ENCODE measurements at regions not wholly inside any gene's neighbourhood (a gene's known extent, or its start where the extent isn't known, plus 50 kb on each side); places are given as distances from the start of the nearest gene placed in this dataset.

- Histone ChIP-seq H3K4me1 (ENCODE audit: control insufficient read depth, insufficient read depth, low read length) (no peaks in the 10 kb centered on the region), H3K4me3 (ENCODE audit: insufficient read depth, low read depth, low read length) (no peak overlapping the region), H3K27ac (ENCODE audit: insufficient read depth, low read depth, low read length, poor library complexity, severe bottlenecking) (no peak overlapping the region), H3K27me3 (ENCODE audit: control insufficient read depth, insufficient read depth, low read length, poor library complexity, severe bottlenecking) (no peaks in the 10 kb centered on the region), H3K36me3 (ENCODE audit: control insufficient read depth, insufficient read depth, low read length) (no peaks in the 10 kb centered on the region), H3K9me3 (ENCODE audit: control insufficient read depth, low read length) (no peaks in the 10 kb centered on the region)
- WGBS, 2 experiments: 89 to 91% methylated on average over 9 of the region's 9 CpGs
Observed at GRCh38 chr17:34851961-34852540, 109.2 kb downstream of the CCT6B start.

DNA sequence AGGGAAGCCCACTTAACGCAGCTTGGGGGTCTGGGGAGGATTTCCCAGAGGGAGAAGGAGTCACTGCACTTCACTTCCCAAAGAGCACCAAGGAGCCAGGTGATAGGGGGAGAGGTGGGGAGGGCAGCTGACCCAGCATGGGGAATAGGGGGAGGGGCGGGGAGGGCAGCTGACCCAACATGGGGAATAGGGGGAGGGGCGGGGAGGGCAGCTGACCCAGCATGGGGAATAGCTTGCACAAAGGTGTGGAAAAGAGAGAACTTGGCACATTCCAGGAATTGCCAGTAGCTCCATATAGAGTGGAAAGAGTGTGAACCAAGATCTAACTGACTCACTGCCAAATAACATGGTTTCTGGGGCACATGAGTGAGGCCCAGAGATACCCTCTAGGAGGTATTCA is 110.3 kb downstream of the CCT6B start:
- Histone ChIP-seq H3K27ac (ENCODE audit: insufficient read depth, low read depth, low read length, poor library complexity, severe bottlenecking) (no peak overlapping the region), H3K36me3 (ENCODE audit: control insufficient read depth, insufficient read depth, low read length) (no peaks in the 10 kb centered on the region), H3K4me1 (ENCODE audit: control insufficient read depth, insufficient read depth, low read length) (no peaks in the 10 kb centered on the region), H3K9me3 (ENCODE audit: control insufficient read depth, low read length) (no peaks in the 10 kb centered on the region), H3K4me3 (ENCODE audit: insufficient read depth, low read depth, low read length) (no peak overlapping the region), H3K27me3 (ENCODE audit: control insufficient read depth, insufficient read depth, low read length, poor library complexity, severe bottlenecking) (no peaks in the 10 kb centered on the region)
- WGBS, 2 experiments: 66 to 84% methylated on average over 3 of the region's 3 CpGs

GRCh38 chr17:34850023-34850422 is 111.2 kb downstream of the CCT6B start:
- Histone ChIP-seq H3K4me3 (ENCODE audit: insufficient read depth, low read depth, low read length) (no peak overlapping the region), H3K9me3 (ENCODE audit: control insufficient read depth, low read length) (no peaks in the 10 kb centered on the region), H3K27ac (ENCODE audit: insufficient read depth, low read depth, low read length, poor library complexity, severe bottlenecking) (no peak overlapping the region), H3K36me3 (ENCODE audit: control insufficient read depth, insufficient read depth, low read length) (no peaks in the 10 kb centered on the region), H3K4me1 (ENCODE audit: control insufficient read depth, insufficient read depth, low read length) (no peaks in the 10 kb centered on the region), H3K27me3 (ENCODE audit: control insufficient read depth, insufficient read depth, low read length, poor library complexity, severe bottlenecking) (no peaks in the 10 kb centered on the region)
- 90 to 94% methylated on average over 4 of the region's 4 CpGs for WGBS, 2 experiments

GRCh38 chr17:34847938-34848337 is 113.3 kb downstream of the CCT6B start:
- Histone ChIP-seq H3K27me3 (ENCODE audit: control insufficient read depth, insufficient read depth, low read length, poor library complexity, severe bottlenecking) (no peaks in the 10 kb centered on the region), H3K9me3 (ENCODE audit: control insufficient read depth, low read length) (no peaks in the 10 kb centered on the region), H3K4me1 (ENCODE audit: control insufficient read depth, insufficient read depth, low read length) (no peaks in the 10 kb centered on the region), H3K27ac (ENCODE audit: insufficient read depth, low read depth, low read length, poor library complexity, severe bottlenecking) (no peak overlapping the region), H3K36me3 (ENCODE audit: control insufficient read depth, insufficient read depth, low read length) (no peaks in the 10 kb centered on the region), H3K4me3 (ENCODE audit: insufficient read depth, low read depth, low read length) (no peak overlapping the region)
- WGBS, 2 experiments: 71 to 87% methylated on average over 3 of the region's 3 CpGs

DNA sequence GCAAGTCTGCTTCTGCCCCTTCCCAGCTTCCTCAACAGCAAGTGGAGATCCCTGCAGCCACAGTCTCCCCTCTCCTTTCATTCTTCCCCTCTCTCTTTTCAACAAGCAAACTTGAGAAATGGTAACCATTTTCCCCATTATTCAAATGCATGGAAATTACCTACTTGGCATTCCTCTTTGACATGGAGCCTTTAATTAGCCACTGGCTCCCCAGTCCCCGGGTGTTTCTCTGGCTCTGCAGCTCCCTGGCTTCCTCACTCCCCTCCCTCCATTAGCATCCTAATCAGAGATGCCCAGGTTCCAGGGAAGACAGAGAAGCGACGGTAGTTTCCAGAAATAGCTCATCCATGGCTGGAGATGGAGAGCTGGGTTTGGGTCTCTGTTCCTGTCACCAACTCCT is 116.0 kb downstream of the CCT6B start:
- H3K27ac ChIP-seq (ENCODE audit: insufficient read depth, low read depth, low read length, poor library complexity, severe bottlenecking): no peak overlapping the region
- 64 to 73% methylated on average over 3 of the region's 3 CpGs for WGBS, 2 experiments
- H3K36me3 ChIP-seq (ENCODE audit: control insufficient read depth, insufficient read depth, low read length): no peaks in the 10 kb centered on the region
- no peak overlapping the region for H3K4me3 ChIP-seq (ENCODE audit: insufficient read depth, low read depth, low read length)
- H3K9me3 ChIP-seq (ENCODE audit: control insufficient read depth, low read length): no peaks in the 10 kb centered on the region
- no peaks in the 10 kb centered on the region for H3K4me1 ChIP-seq (ENCODE audit: control insufficient read depth, insufficient read depth, low read length)
- H3K27me3 ChIP-seq (ENCODE audit: control insufficient read depth, insufficient read depth, low read length, poor library complexity, severe bottlenecking): no peaks in the 10 kb centered on the region

DNA sequence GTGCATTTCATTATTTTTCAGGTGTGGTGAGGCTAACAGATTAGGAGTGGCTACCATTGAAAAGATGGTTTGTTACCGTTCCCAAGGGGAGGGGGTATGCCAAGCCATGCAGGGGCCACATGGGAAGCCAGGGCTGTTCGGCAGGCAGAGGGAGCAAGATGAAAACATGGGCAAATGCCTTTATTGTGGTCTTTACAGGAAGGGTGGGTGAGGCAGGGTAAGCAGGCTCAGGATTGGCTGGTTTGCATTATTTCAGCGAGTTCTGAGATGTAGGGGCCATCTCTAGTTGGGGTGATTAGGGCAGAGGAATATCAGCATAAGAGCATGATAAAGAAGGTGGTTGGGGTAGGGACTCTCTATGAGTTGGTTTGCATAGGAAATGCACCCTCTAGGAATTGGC is 117.6 kb downstream of the CCT6B start:
- Histone ChIP-seq H3K4me3 (ENCODE audit: insufficient read depth, low read depth, low read length) (no peak overlapping the region), H3K4me1 (ENCODE audit: control insufficient read depth, insufficient read depth, low read length) (no peaks in the 10 kb centered on the region), H3K36me3 (ENCODE audit: control insufficient read depth, insufficient read depth, low read length) (no peaks in the 10 kb centered on the region), H3K27ac (ENCODE audit: insufficient read depth, low read depth, low read length, poor library complexity, severe bottlenecking) (no peak overlapping the region), H3K9me3 (ENCODE audit: control insufficient read depth, low read length) (no peaks in the 10 kb centered on the region), H3K27me3 (ENCODE audit: control insufficient read depth, insufficient read depth, low read length, poor library complexity, severe bottlenecking) (no peaks in the 10 kb centered on the region)
- WGBS, 2 experiments: 89 to 90% methylated on average over 3 of the region's 3 CpGs

DNA sequence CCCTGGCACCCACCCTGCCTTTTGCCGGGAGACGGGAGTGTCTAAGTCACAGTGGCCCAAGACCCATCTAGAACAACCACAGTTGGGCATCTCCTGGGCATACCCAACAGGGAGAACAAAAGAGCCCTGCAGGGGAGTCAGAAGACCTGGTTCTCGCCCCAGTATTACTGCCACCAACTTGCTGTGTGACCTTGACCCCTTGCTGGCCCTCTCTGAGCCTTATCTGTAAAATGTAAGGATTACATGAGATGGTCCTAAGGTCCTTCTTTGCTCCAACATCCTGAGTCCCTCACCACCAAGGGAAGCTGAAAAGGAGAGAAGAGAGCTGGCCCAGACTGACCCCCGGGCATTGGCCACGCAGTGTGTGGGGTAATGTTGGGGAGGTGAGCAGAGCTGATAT is 119.0 kb downstream of the CCT6B start:
- no peak overlapping the region for H3K27ac ChIP-seq (ENCODE audit: insufficient read depth, low read depth, low read length, poor library complexity, severe bottlenecking)
- H3K4me3 ChIP-seq (ENCODE audit: insufficient read depth, low read depth, low read length): no peak overlapping the region
- no peaks in the 10 kb centered on the region for H3K9me3 ChIP-seq (ENCODE audit: control insufficient read depth, low read length)
- H3K36me3 ChIP-seq (ENCODE audit: control insufficient read depth, insufficient read depth, low read length): no peaks in the 10 kb centered on the region
- 96 to 97% methylated on average over 5 of the region's 5 CpGs for WGBS, 2 experiments
- H3K27me3 ChIP-seq (ENCODE audit: control insufficient read depth, insufficient read depth, low read length, poor library complexity, severe bottlenecking): no peaks in the 10 kb centered on the region
- no peaks in the 10 kb centered on the region for H3K4me1 ChIP-seq (ENCODE audit: control insufficient read depth, insufficient read depth, low read length)

- 84 to 93% methylated on average over 1 of the region's 1 CpG for WGBS, 2 experiments
Observed at GRCh38 chr17:34841467-34841866, 119.8 kb downstream of the CCT6B start.

GRCh38 chr17:34840750-34841149 is 120.5 kb downstream of the CCT6B start:
- no peaks in the 10 kb centered on the region for H3K36me3 ChIP-seq (ENCODE audit: control insufficient read depth, insufficient read depth, low read length)
- no peak overlapping the region for H3K4me3 ChIP-seq (ENCODE audit: insufficient read depth, low read depth, low read length)
- WGBS, 2 experiments: 81 to 83% methylated on average over 4 of the region's 4 CpGs

More at GRCh38 chr17:34841467-34841866, 119.8 kb downstream of the CCT6B start:
- Histone ChIP-seq H3K27me3 (ENCODE audit: control insufficient read depth, insufficient read depth, low read length, poor library complexity, severe bottlenecking) (no peaks in the 10 kb centered on the region), H3K27ac (ENCODE audit: insufficient read depth, low read depth, low read length, poor library complexity, severe bottlenecking) (no peak overlapping the region), H3K36me3 (ENCODE audit: control insufficient read depth, insufficient read depth, low read length) (no peaks in the 10 kb centered on the region), H3K4me1 (ENCODE audit: control insufficient read depth, insufficient read depth, low read length) (no peaks in the 10 kb centered on the region), H3K4me3 (ENCODE audit: insufficient read depth, low read depth, low read length) (no peak overlapping the region), H3K9me3 (ENCODE audit: control insufficient read depth, low read length) (no peaks in the 10 kb centered on the region)

GRCh38 chr17:34837876-34838478 is 123.3 kb downstream of the CCT6B start:
- WGBS, 2 experiments: 85% methylated on average over 14 of the region's 14 CpGs
- no peak overlapping the region for H3K27ac ChIP-seq (ENCODE audit: insufficient read depth, low read depth, low read length, poor library complexity, severe bottlenecking)
- no peaks in the 10 kb centered on the region for H3K27me3 ChIP-seq (ENCODE audit: control insufficient read depth, insufficient read depth, low read length, poor library complexity, severe bottlenecking)
- H3K36me3 ChIP-seq (ENCODE audit: control insufficient read depth, insufficient read depth, low read length): no peaks in the 10 kb centered on the region
- no peaks in the 10 kb centered on the region for H3K9me3 ChIP-seq (ENCODE audit: control insufficient read depth, low read length)
- H3K4me3 ChIP-seq (ENCODE audit: insufficient read depth, low read depth, low read length): no peak overlapping the region
- H3K4me1 ChIP-seq (ENCODE audit: control insufficient read depth, insufficient read depth, low read length): no peaks in the 10 kb centered on the region

More at GRCh38 chr17:34840750-34841149, 120.5 kb downstream of the CCT6B start:
- Histone ChIP-seq H3K27me3 (ENCODE audit: control insufficient read depth, insufficient read depth, low read length, poor library complexity, severe bottlenecking) (no peaks in the 10 kb centered on the region), H3K27ac (ENCODE audit: insufficient read depth, low read depth, low read length, poor library complexity, severe bottlenecking) (no peak overlapping the region), H3K4me1 (ENCODE audit: control insufficient read depth, insufficient read depth, low read length) (no peaks in the 10 kb centered on the region), H3K9me3 (ENCODE audit: control insufficient read depth, low read length) (no peaks in the 10 kb centered on the region)
